CD4-positive, alpha-beta T cell (primary cell): ENCODE measurements at regions not wholly inside any gene's neighbourhood (a gene's known extent, or its start where the extent isn't known, plus 50 kb on each side); places are given as distances from the start of the nearest gene placed in this dataset.

ENCODE experiments used
- ATAC-seq: fragments of 200-7000 bp; cut with Tn5 transposase; one replicate; pipeline ENCODE4 v1.10.0; 2022; ENCODE audit warnings: mild to moderate bottlenecking; ENCODE audit not compliant: poor library complexity
- CTCF ChIA-PET: fragments of 350-600 bp; sonication (Branson Sonifier 250); formaldehyde crosslinking; loops from one replicate; lab custom pipeline; 2021; ENCODE audit warnings: antibody characterized with exemption, inconsistent platforms; lab: Charles Lee
- POLR2A ChIA-PET: fragments of 350-600 bp; sonication (Branson Sonifier 250); formaldehyde crosslinking; loops from one replicate; lab custom pipeline; 2021; ENCODE audit warnings: antibody characterized with exemption, inconsistent platforms; lab: Charles Lee
- DNase-seq, 14 experiments: peaks; one replicate each; pipeline ENCODE4 v3.0.0-alpha.2; 2013 to 2020; ENCODE audit warnings: mixed read lengths in 2 of 14
- H3K27ac ChIP-seq, 2 donors: one replicate each; pipeline versions ENCODE4 v1.5.1 to v1.7.0; 2013; ENCODE audit warnings: low read length in 2 of 2, low read depth in 1 of 2, mild to moderate bottlenecking in 1 of 2
- H3K27me3 ChIP-seq, 2 experiments: 1 replicate in 1 of 2; 2 replicates in 1 of 2; pipeline versions ENCODE4 v1.6.1 to v1.7.0; 2013; ENCODE audit warnings: low read length in 2 of 2, control low read depth in 1 of 2, mild to moderate bottlenecking in 1 of 2, moderate library complexity in 1 of 2; ENCODE audit not compliant: insufficient read depth in 2 of 2, control insufficient read depth in 1 of 2
- H3K36me3 ChIP-seq: one replicate; pipeline ENCODE4 v1.6.1; 2013; ENCODE audit warnings: low read length, control low read depth; ENCODE audit not compliant: insufficient read depth
- H3K4me1 ChIP-seq: one replicate; pipeline ENCODE4 v1.6.1; 2013; ENCODE audit warnings: low read length, control low read depth; ENCODE audit not compliant: insufficient read depth
- H3K4me3 ChIP-seq: one replicate; pipeline ENCODE4 v1.5.1; 2013; ENCODE audit warnings: mild to moderate bottlenecking, low read length, moderate library complexity
- H3K9me3 ChIP-seq, 2 experiments: 1 replicate in 1 of 2; 2 replicates in 1 of 2; pipeline versions ENCODE4 v1.6.1 to v1.7.0; 2013; ENCODE audit warnings: low read length in 2 of 2, mild to moderate bottlenecking in 2 of 2, control low read depth in 1 of 2, moderate library complexity in 1 of 2; ENCODE audit not compliant: control insufficient read depth in 1 of 2, insufficient read depth in 1 of 2
- H3K27ac Mint-ChIP-seq: one replicate; pipeline ENCODE4 v1.8.0; 2020; ENCODE audit warnings: mixed read lengths
- H3K27me3 Mint-ChIP-seq: one replicate; pipeline ENCODE4 v1.8.0; 2021; ENCODE audit warnings: mixed read lengths
- H3K36me3 Mint-ChIP-seq: one replicate; pipeline ENCODE4 v1.8.0; 2021; ENCODE audit warnings: low read depth, mixed read lengths
- H3K4me1 Mint-ChIP-seq: one replicate; pipeline ENCODE4 v1.8.0; 2021; ENCODE audit warnings: low read depth, mixed read lengths
- H3K4me3 Mint-ChIP-seq: one replicate; pipeline ENCODE4 v1.8.0; 2020; ENCODE audit warnings: mild to moderate bottlenecking, mixed read lengths
- H3K9me3 Mint-ChIP-seq: one replicate; pipeline ENCODE4 v1.8.0; 2020; ENCODE audit warnings: mixed read lengths
- intact Hi-C, 2 experiments: fragments of 100-400 bp; cut with DNase I in 1 of 2; cut with micrococcal nuclease in 1 of 2; formaldehyde crosslinking; loops; one replicate each; pipeline versions ENCODE4 v1.15.1 to v1.9.0; 2023 to 2025; cut with DNase I, micrococcal nuclease
- TF ChIP-seq, protein P1 (sequence below): fragments of 200-600 bp; IDR thresholded peaks from one replicate; pipeline ENCODE4 v1.8.0; 2022; ENCODE audit warnings: antibody characterized with exemption, mild to moderate bottlenecking

DNA sequence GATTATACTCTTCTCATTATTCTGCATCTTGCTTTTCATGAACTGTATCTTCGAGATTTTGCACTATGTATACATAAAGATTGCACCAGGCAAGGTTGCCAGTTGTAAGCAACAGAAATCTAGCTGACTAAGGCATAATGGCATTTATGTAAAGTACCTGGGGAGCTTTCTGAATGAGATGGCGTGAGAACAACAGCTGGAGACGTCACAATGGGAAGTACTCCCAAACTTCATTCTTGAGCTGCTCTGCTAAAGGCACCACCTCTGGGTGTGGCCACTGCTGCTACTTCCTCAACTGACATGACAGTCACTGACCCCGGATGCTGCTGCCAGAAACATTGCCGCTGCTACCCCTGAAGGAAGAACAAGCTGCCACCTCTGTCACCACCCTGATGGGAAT lies 220.7 kb downstream of the NOVA1 start:
- Histone ChIP-seq H3K27me3 (no peaks in the 10 kb centered on the region), H3K27ac (no peak overlapping the region), H3K4me3 (no peak overlapping the region), H3K36me3 (no peaks in the 10 kb centered on the region), H3K4me1 (no peaks in the 10 kb centered on the region), H3K9me3 (peaks cover 4 to 6% of the 10 kb centered on the region in 2 experiments)
- TF ChIP-seq, protein P1, sequence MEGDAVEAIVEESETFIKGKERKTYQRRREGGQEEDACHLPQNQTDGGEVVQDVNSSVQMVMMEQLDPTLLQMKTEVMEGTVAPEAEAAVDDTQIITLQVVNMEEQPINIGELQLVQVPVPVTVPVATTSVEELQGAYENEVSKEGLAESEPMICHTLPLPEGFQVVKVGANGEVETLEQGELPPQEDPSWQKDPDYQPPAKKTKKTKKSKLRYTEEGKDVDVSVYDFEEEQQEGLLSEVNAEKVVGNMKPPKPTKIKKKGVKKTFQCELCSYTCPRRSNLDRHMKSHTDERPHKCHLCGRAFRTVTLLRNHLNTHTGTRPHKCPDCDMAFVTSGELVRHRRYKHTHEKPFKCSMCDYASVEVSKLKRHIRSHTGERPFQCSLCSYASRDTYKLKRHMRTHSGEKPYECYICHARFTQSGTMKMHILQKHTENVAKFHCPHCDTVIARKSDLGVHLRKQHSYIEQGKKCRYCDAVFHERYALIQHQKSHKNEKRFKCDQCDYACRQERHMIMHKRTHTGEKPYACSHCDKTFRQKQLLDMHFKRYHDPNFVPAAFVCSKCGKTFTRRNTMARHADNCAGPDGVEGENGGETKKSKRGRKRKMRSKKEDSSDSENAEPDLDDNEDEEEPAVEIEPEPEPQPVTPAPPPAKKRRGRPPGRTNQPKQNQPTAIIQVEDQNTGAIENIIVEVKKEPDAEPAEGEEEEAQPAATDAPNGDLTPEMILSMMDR, result no peak
- no peak overlapping the region for H3K27ac Mint-ChIP-seq
- no peak overlapping the region for H3K4me3 Mint-ChIP-seq
- ChIA-PET POLR2A (no interaction called here), CTCF (no interaction called here)
- no peaks in the 10 kb centered on the region for H3K27me3 Mint-ChIP-seq
- ATAC-seq, result no peak
- H3K36me3 Mint-ChIP-seq, result no peaks in the 10 kb centered on the region
- intact Hi-C loops, result no loop called here
- H3K4me1 Mint-ChIP-seq, result no peaks in the 10 kb centered on the region
- H3K9me3 Mint-ChIP-seq, result peaks cover 25% of the 10 kb centered on the region
- no peak for DNase-seq

DNA sequence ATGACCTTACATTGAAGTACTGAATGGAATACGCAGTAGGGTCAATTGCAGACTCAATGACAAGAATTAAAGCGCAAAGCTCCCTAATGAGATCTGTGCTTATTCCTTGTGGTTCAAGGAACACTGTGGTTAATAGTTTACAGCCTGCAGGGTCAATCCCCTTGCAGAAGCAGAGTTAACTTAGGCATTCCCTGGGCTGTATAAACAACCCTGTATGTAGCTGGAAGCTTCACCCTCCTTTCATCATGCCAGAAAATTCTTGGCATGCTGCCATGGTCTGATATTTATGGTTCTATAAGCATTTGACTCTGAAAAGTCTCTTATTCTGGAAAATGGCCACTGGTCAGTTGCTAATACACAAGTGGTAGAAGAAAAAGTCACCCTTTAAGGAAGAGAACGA lies 227.7 kb downstream of the NOVA1 start:
- DNase-seq, result no peak
- Histone ChIP-seq H3K4me3 (no peak overlapping the region), H3K36me3 (no peaks in the 10 kb centered on the region), H3K27me3 (no peaks in the 10 kb centered on the region), H3K9me3 (peaks cover 3 to 4% of the 10 kb centered on the region in 2 experiments), H3K27ac (no peak overlapping the region), H3K4me1 (no peaks in the 10 kb centered on the region)
- H3K9me3 Mint-ChIP-seq, result peaks cover 16% of the 10 kb centered on the region
- H3K27me3 Mint-ChIP-seq, result no peaks in the 10 kb centered on the region
- TF ChIP-seq, protein P1, result no peak
- no peak overlapping the region for H3K27ac Mint-ChIP-seq
- no peak for ATAC-seq
- ChIA-PET CTCF (no interaction called here), POLR2A (no interaction called here)
- H3K4me1 Mint-ChIP-seq, result no peaks in the 10 kb centered on the region
- H3K4me3 Mint-ChIP-seq, result no peak overlapping the region
- H3K36me3 Mint-ChIP-seq, result no peaks in the 10 kb centered on the region
- intact Hi-C loops, result no loop called here

DNA sequence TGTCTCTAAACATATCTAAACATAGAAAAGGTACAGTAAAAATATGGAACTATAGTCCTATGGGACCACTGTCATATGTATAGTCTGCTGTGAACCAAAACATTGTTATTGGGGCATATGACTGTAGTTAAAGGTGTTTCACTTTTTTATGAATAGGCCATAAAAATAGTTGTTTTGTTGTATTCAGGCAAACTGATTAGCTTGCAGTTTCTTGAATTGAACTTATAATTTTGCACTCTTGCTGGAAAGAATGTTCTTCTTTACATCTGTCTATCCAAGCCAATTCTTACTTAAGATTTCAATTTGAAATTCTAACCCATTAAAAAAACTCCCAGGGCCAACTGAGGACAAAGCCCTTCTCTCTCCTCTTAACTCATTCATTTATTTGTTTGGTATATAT lies 234.1 kb downstream of the NOVA1 start:
- DNase-seq (no peak), ATAC-seq (no peak)
- no peaks in the 10 kb centered on the region for H3K27me3 Mint-ChIP-seq
- Histone ChIP-seq H3K27me3 (no peaks in the 10 kb centered on the region), H3K27ac (no peak overlapping the region), H3K4me3 (no peak overlapping the region), H3K36me3 (no peaks in the 10 kb centered on the region), H3K4me1 (no peaks in the 10 kb centered on the region), H3K9me3 (peaks cover 3 to 11% of the 10 kb centered on the region in 2 experiments)
- no peaks in the 10 kb centered on the region for H3K36me3 Mint-ChIP-seq
- CTCF ChIA-PET, result no interaction called here
- no peak overlapping the region for H3K4me3 Mint-ChIP-seq
- no peak overlapping the region for H3K27ac Mint-ChIP-seq
- H3K4me1 Mint-ChIP-seq, result no peaks in the 10 kb centered on the region
- intact Hi-C loops, result no loop called here
- H3K9me3 Mint-ChIP-seq, result peaks cover 2% of the 10 kb centered on the region
- POLR2A ChIA-PET, result no interaction called here
- TF ChIP-seq, protein P1, result no peak
